K562 (cell line): ENCODE measurements at regions not wholly inside any gene's neighbourhood (a gene's known extent, or its start where the extent isn't known, plus 50 kb on each side); places are given as distances from the start of the nearest gene placed in this dataset.
A peak's percentile ranks its signal among the peaks of the same experiment; 100 is the strongest.

Experiments
- ATAC-seq: fragments of 200-7000 bp; cut with Tn5 transposase; 3 replicates; pipeline ENCODE4 v1.9.1; 2020; ENCODE audit warnings: moderate library complexity
- BruUV-seq: library from RNA; stranded (reverse); fragments of 400-500 nt; replicated peaks from 2 replicates; lab custom pipeline; 2021; lab: Mats Ljungman, UMichigan
- CTCF ChIA-PET: fragments of 300-600 bp; formaldehyde crosslinking; extraction: SDS; loops from one replicate; lab custom pipeline; 2021; ENCODE audit warnings: low intra/inter-chr PET ratio; lab: Yijun Ruan, JAX
- POLR2A ChIA-PET: fragments of 300-600, 350-650 bp; sonication (Branson Sonifier 250); formaldehyde crosslinking; extraction: SDS; loops from one replicate; lab custom pipeline; 2021; ENCODE audit warnings: antibody characterized with exemption, inconsistent platforms; lab: Yijun Ruan, JAX
- DNase-seq, 4 experiments: peaks; one replicate each; pipeline versions ENCODE4 v3.0.0 to v3.0.0-alpha.2; 2011 to 2018; ENCODE audit warnings: low spot score in 3 of 4, mixed read lengths in 3 of 4; ENCODE audit errors: extremely low read depth in 1 of 4
- FAIRE-seq: peaks from 2 replicates; lab custom pipeline; 2011; peaks lifted over from hg19 to GRCh38; lab: Jason Lieb, UNC
- H2AFZ ChIP-seq: 2 replicates; pipeline ENCODE4 v1.6.0; 2011; ENCODE audit warnings: low read depth, low read length, control low read depth, inconsistent platforms
- H3K27ac ChIP-seq: fragments of 200-600 bp; 3 replicates; pipeline ENCODE4 v1.8.0; 2011; ENCODE audit warnings: low read depth, mild to moderate bottlenecking, control low read depth, inconsistent platforms, low read length, moderate library complexity, mixed read lengths; ENCODE audit errors: extremely low read depth
- H3K27me3 ChIP-seq, 2 experiments: fragments of 300-600 bp in 1 of 2; 2 replicates in 1 of 2; 3 replicates in 1 of 2; pipeline versions ENCODE4 v1.6.0 to v1.8.0; 2011; ENCODE audit warnings: inconsistent platforms in 2 of 2, low read length in 2 of 2, mild to moderate bottlenecking in 1 of 2, mixed read lengths in 1 of 2, moderate library complexity in 1 of 2; ENCODE audit not compliant: control insufficient read depth in 2 of 2, insufficient read depth in 2 of 2
- H3K36me3 ChIP-seq: fragments of 300-600 bp; 3 replicates; pipeline ENCODE4 v1.8.0; 2011; ENCODE audit warnings: mild to moderate bottlenecking, low read length, inconsistent platforms; ENCODE audit not compliant: control insufficient read depth, insufficient read depth
- H3K4me1 ChIP-seq, 2 experiments: fragments of 200-600 bp in 1 of 2; replicated peaks in 1 of 2; 2 replicates in 1 of 2; 3 replicates in 1 of 2; pipeline versions ENCODE4 v1.5.1 to v1.8.0; 2011; ENCODE audit warnings: inconsistent platforms in 2 of 2, low read length in 2 of 2, mild to moderate bottlenecking in 1 of 2, mixed read lengths in 1 of 2, moderate library complexity in 1 of 2; ENCODE audit not compliant: control insufficient read depth in 2 of 2, insufficient read depth in 2 of 2
- H3K4me2 ChIP-seq: 2 replicates; pipeline ENCODE4 v1.6.1; 2011; ENCODE audit warnings: low read length, control low read depth, inconsistent platforms, mixed read lengths; ENCODE audit not compliant: insufficient read depth
- H3K4me3 ChIP-seq: fragments of 200-600 bp; sonication (generic), shearing (Covaris generic); 2 replicates; pipeline ENCODE4 v1.5.1; 2016; ENCODE audit warnings: control low read depth, inconsistent platforms
- H3K79me2 ChIP-seq: fragments of 200-600 bp; 3 replicates; pipeline ENCODE4 v1.8.0; 2011; ENCODE audit warnings: low read length, inconsistent platforms; ENCODE audit not compliant: control insufficient read depth, insufficient read depth
- H3K9ac ChIP-seq, 2 experiments: 2 replicates each; pipeline versions ENCODE4 v1.6.0 to v1.6.1; 2011; ENCODE audit warnings: low read depth in 2 of 2, low read length in 2 of 2, control low read depth in 1 of 2, inconsistent platforms in 1 of 2, mild to moderate bottlenecking in 1 of 2, mixed read lengths in 1 of 2; ENCODE audit not compliant: insufficient read depth in 1 of 2
- H3K9me1 ChIP-seq: one replicate; pipeline ENCODE4 v1.6.0; 2011; ENCODE audit warnings: inconsistent platforms, mild to moderate bottlenecking, low read length, moderate library complexity; ENCODE audit not compliant: control insufficient read depth, insufficient read depth
- H3K9me3 ChIP-seq: replicated peaks from 2 replicates; pipeline ENCODE4 v1.5.1; 2011; ENCODE audit warnings: low read depth, low read length, inconsistent platforms; ENCODE audit not compliant: control insufficient read depth, insufficient read depth
- H4K20me1 ChIP-seq: replicated peaks from 2 replicates; pipeline ENCODE4 v1.6.1; 2011; ENCODE audit warnings: low read length, inconsistent platforms, mixed read lengths; ENCODE audit not compliant: control insufficient read depth, insufficient read depth
- HDAC1 ChIP-seq, 2 experiments: fragments of 450-650 bp; IDR thresholded peaks; 2 replicates each; pipeline ENCODE4 v1.6.1; 2016 to 2017; ENCODE audit warnings: inconsistent platforms in 1 of 2, mild to moderate bottlenecking in 1 of 2, moderate library complexity in 1 of 2
- HSF4 ChIP-seq: fragments of 250-450 bp; sonication (Bioruptor Pico); IDR thresholded peaks from 2 replicates; pipeline ENCODE4 v2.1.2; 2022; ENCODE audit warnings: mild to moderate bottlenecking, moderate library complexity, borderline replicate concordance
- KLF6 ChIP-seq: fragments of 250-450 bp; sonication (Bioruptor Pico); IDR thresholded peaks from 2 replicates; pipeline ENCODE4 v1.4.0; 2020; ENCODE audit warnings: mild to moderate bottlenecking, moderate library complexity, borderline replicate concordance
- NELFE ChIP-seq: IDR thresholded peaks from 2 replicates; pipeline ENCODE4 v1.6.1; 2011; ENCODE audit warnings: mild to moderate bottlenecking; ENCODE audit not compliant: insufficient read depth, insufficient read length
- TSC22D4 ChIP-seq: fragments of 450-650 bp; IDR thresholded peaks from 2 replicates; pipeline ENCODE4 v1.6.1; 2016; ENCODE audit warnings: missing genetic modification characterization, missing biosample characterization, control low read depth
- ZFPM2 ChIP-seq: fragments of 250-450 bp; sonication (Bioruptor Pico); IDR thresholded peaks from 2 replicates; pipeline ENCODE4 v1.5.1; 2022; ENCODE audit warnings: mild to moderate bottlenecking
- ZNF316 ChIP-seq: fragments of 450-650 bp; IDR thresholded peaks from 2 replicates; pipeline ENCODE4 v1.6.1; 2016
- WGBS: fragments of 100-300 bp; shearing (Covaris generic); methylation state at CpG from one replicate; pipeline ENCODE4 v1.1.6; 2016; ENCODE audit warnings: low coverage, mixed read lengths; ENCODE audit not compliant: insufficient coverage; ENCODE audit errors: missing lambda C conversion rate; 5-methylcytosine and 5-hydroxymethylcytosine counted together
- in situ Hi-C: fragments of 300-500 bp; cut with MboI; formaldehyde crosslinking; loops from 4 replicates; pipeline ENCODE4 v1.15.0; 2018; ENCODE audit warnings: inconsistent platforms, mixed read lengths
- intact Hi-C: fragments of 100-400 bp; cut with micrococcal nuclease; formaldehyde crosslinking; loops from 2 replicates; pipeline ENCODE4 v1.14.2; 2022
- TF ChIP-seq, protein P1 (sequence below): fragments of 450-650 bp; formaldehyde crosslinking; conservative IDR thresholded peaks from 2 replicates; pipeline ENCODE4 v1.4.0; 2022; ENCODE audit warnings: mild to moderate bottlenecking, missing genetic modification characterization

DNA sequence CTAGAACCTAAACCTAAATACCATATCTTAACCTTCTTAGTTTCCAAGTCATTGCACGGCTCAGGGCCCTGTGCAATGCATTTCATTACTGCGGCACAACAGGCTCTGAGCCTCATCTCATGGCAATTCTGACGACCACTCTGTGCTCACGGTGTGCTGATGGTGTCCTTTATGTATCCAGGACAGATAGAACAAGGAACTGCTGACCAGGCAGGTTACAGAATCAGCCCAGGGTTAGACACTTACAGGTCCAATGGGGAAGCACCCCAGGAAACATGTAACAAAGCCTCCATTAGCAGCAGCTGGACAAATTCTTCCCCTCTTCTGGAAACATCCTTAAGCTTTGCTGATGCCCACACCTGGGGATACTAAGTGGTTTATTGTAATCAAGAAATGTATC is 91.9 kb upstream of the NSMCE3 start:
- H2AFZ ChIP-seq: no peak overlapping the region
- no peak overlapping the region for H3K4me3 ChIP-seq
- no peaks in the 10 kb centered on the region for H3K4me1 ChIP-seq
- FAIRE-seq: no peak
- BruUV-seq: no TSS peak
- peaks cover 3% of the 10 kb centered on the region; the same call in 1 of the 2 replicates for H4K20me1 ChIP-seq
- intact Hi-C loops (no loop called here), in situ Hi-C loops (no loop called here)
- ATAC-seq: no peak
- no peak overlapping the region for H3K27ac ChIP-seq
- 2% methylated on average over 4 of the region's 4 CpGs for WGBS
- no peaks in the 10 kb centered on the region for H3K36me3 ChIP-seq
- no peaks in the 10 kb centered on the region for H3K9me3 ChIP-seq
- peaks cover 21 to 28% of the 10 kb centered on the region in 2 experiments; a peak in 4 of 5 replicates for H3K27me3 ChIP-seq
- TF ChIP-seq ZFPM2 (CRISPR knock-in tag) (no peak), NELFE (no peak), KLF6 (no peak), ZNF316 (peak; percentile 28; the same call in 1 of the 2 replicates), HDAC1 (IDR thresholded peaks at IDR 0.05) (no peak), HSF4 (no peak), TSC22D4 (tag) (no peak)
- TF ChIP-seq, protein P1, sequence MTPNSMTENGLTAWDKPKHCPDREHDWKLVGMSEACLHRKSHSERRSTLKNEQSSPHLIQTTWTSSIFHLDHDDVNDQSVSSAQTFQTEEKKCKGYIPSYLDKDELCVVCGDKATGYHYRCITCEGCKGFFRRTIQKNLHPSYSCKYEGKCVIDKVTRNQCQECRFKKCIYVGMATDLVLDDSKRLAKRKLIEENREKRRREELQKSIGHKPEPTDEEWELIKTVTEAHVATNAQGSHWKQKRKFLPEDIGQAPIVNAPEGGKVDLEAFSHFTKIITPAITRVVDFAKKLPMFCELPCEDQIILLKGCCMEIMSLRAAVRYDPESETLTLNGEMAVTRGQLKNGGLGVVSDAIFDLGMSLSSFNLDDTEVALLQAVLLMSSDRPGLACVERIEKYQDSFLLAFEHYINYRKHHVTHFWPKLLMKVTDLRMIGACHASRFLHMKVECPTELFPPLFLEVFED: no peak
- DNase-seq: no peak
- ChIA-PET CTCF (no interaction called here), POLR2A (no interaction called here)
- no peak overlapping the region for H3K4me2 ChIP-seq
- H3K9ac ChIP-seq: no peak overlapping the region
- H3K79me2 ChIP-seq: no peaks in the 10 kb centered on the region
- no peaks in the 10 kb centered on the region for H3K9me1 ChIP-seq
